K562 (cell line): ENCODE measurements at regions not wholly inside any gene's neighbourhood (a gene's known extent, or its start where the extent isn't known, plus 50 kb on each side); places are given as distances from the start of the nearest gene placed in this dataset.

Experiments used
- ATAC-seq: fragments of 200-7000 bp; cut with Tn5 transposase; 3 replicates; pipeline ENCODE4 v1.9.1; 2020; ENCODE audit warnings: moderate library complexity
- BruUV-seq: library from RNA; stranded (reverse); fragments of 400-500 nt; replicated peaks from 2 replicates; lab custom pipeline; 2021; lab: Mats Ljungman, UMichigan
- CTCF ChIA-PET: fragments of 300-600 bp; formaldehyde crosslinking; extraction: SDS; loops from one replicate; lab custom pipeline; 2021; ENCODE audit warnings: low intra/inter-chr PET ratio; lab: Yijun Ruan, JAX
- POLR2A ChIA-PET: fragments of 300-600, 350-650 bp; sonication (Branson Sonifier 250); formaldehyde crosslinking; extraction: SDS; loops from one replicate; lab custom pipeline; 2021; ENCODE audit warnings: antibody characterized with exemption, inconsistent platforms; lab: Yijun Ruan, JAX
- DNase-seq, 4 experiments: peaks; one replicate each; pipeline versions ENCODE4 v3.0.0 to v3.0.0-alpha.2; 2011 to 2018; ENCODE audit warnings: low spot score in 3 of 4, mixed read lengths in 3 of 4; ENCODE audit errors: extremely low read depth in 1 of 4
- FAIRE-seq: peaks from 2 replicates; lab custom pipeline; 2011; peaks lifted over from hg19 to GRCh38; lab: Jason Lieb, UNC
- H2AFZ ChIP-seq: 2 replicates; pipeline ENCODE4 v1.6.0; 2011; ENCODE audit warnings: low read depth, low read length, control low read depth, inconsistent platforms
- H3K27ac ChIP-seq: fragments of 200-600 bp; 3 replicates; pipeline ENCODE4 v1.8.0; 2011; ENCODE audit warnings: low read depth, mild to moderate bottlenecking, control low read depth, inconsistent platforms, low read length, moderate library complexity, mixed read lengths; ENCODE audit errors: extremely low read depth
- H3K27me3 ChIP-seq, 2 experiments: fragments of 300-600 bp in 1 of 2; 2 replicates in 1 of 2; 3 replicates in 1 of 2; pipeline versions ENCODE4 v1.6.0 to v1.8.0; 2011; ENCODE audit warnings: inconsistent platforms in 2 of 2, low read length in 2 of 2, mild to moderate bottlenecking in 1 of 2, mixed read lengths in 1 of 2, moderate library complexity in 1 of 2; ENCODE audit not compliant: control insufficient read depth in 2 of 2, insufficient read depth in 2 of 2
- H3K36me3 ChIP-seq: fragments of 300-600 bp; 3 replicates; pipeline ENCODE4 v1.8.0; 2011; ENCODE audit warnings: mild to moderate bottlenecking, low read length, inconsistent platforms; ENCODE audit not compliant: control insufficient read depth, insufficient read depth
- H3K4me1 ChIP-seq, 2 experiments: fragments of 200-600 bp in 1 of 2; replicated peaks in 1 of 2; 2 replicates in 1 of 2; 3 replicates in 1 of 2; pipeline versions ENCODE4 v1.5.1 to v1.8.0; 2011; ENCODE audit warnings: inconsistent platforms in 2 of 2, low read length in 2 of 2, mild to moderate bottlenecking in 1 of 2, mixed read lengths in 1 of 2, moderate library complexity in 1 of 2; ENCODE audit not compliant: control insufficient read depth in 2 of 2, insufficient read depth in 2 of 2
- H3K4me2 ChIP-seq: 2 replicates; pipeline ENCODE4 v1.6.1; 2011; ENCODE audit warnings: low read length, control low read depth, inconsistent platforms, mixed read lengths; ENCODE audit not compliant: insufficient read depth
- H3K4me3 ChIP-seq: fragments of 200-600 bp; sonication (generic), shearing (Covaris generic); 2 replicates; pipeline ENCODE4 v1.5.1; 2016; ENCODE audit warnings: control low read depth, inconsistent platforms
- H3K79me2 ChIP-seq: fragments of 200-600 bp; 3 replicates; pipeline ENCODE4 v1.8.0; 2011; ENCODE audit warnings: low read length, inconsistent platforms; ENCODE audit not compliant: control insufficient read depth, insufficient read depth
- H3K9ac ChIP-seq, 2 experiments: 2 replicates each; pipeline versions ENCODE4 v1.6.0 to v1.6.1; 2011; ENCODE audit warnings: low read depth in 2 of 2, low read length in 2 of 2, control low read depth in 1 of 2, inconsistent platforms in 1 of 2, mild to moderate bottlenecking in 1 of 2, mixed read lengths in 1 of 2; ENCODE audit not compliant: insufficient read depth in 1 of 2
- H3K9me1 ChIP-seq: one replicate; pipeline ENCODE4 v1.6.0; 2011; ENCODE audit warnings: inconsistent platforms, mild to moderate bottlenecking, low read length, moderate library complexity; ENCODE audit not compliant: control insufficient read depth, insufficient read depth
- H3K9me3 ChIP-seq: replicated peaks from 2 replicates; pipeline ENCODE4 v1.5.1; 2011; ENCODE audit warnings: low read depth, low read length, inconsistent platforms; ENCODE audit not compliant: control insufficient read depth, insufficient read depth
- H4K20me1 ChIP-seq: replicated peaks from 2 replicates; pipeline ENCODE4 v1.6.1; 2011; ENCODE audit warnings: low read length, inconsistent platforms, mixed read lengths; ENCODE audit not compliant: control insufficient read depth, insufficient read depth
- ARID2 ChIP-seq: fragments of 450-650 bp; IDR thresholded peaks from 2 replicates; pipeline ENCODE4 v1.6.1; 2017; ENCODE audit warnings: antibody characterized with exemption, mild to moderate bottlenecking
- ARNT ChIP-seq, 2 experiments: fragments of 450-650 bp; IDR thresholded peaks; 2 replicates each; pipeline ENCODE4 v1.6.1; 2016; ENCODE audit warnings: mild to moderate bottlenecking in 1 of 2
- HNRNPK ChIP-seq: fragments of 200-400 bp; formaldehyde crosslinking; IDR thresholded peaks from one replicate; pipeline ENCODE4 v1.6.1; 2018; ENCODE audit warnings: mild to moderate bottlenecking, low read depth, low read length; ENCODE audit not compliant: poor library complexity, severe bottlenecking
- NR1H2 ChIP-seq: sonication (generic); formaldehyde crosslinking; IDR thresholded peaks from 2 replicates; pipeline ENCODE4 v1.4.0; 2020; ENCODE audit warnings: mild to moderate bottlenecking, missing genetic modification reagents
- SMAD4 ChIP-seq: fragments of 250-450 bp; sonication (Bioruptor Pico); conservative IDR thresholded peaks from 2 replicates; pipeline ENCODE4 v1.8.0; 2021; ENCODE audit warnings: inconsistent platforms, mild to moderate bottlenecking, moderate library complexity
- WGBS: fragments of 100-300 bp; shearing (Covaris generic); methylation state at CpG from one replicate; pipeline ENCODE4 v1.1.6; 2016; ENCODE audit warnings: low coverage, mixed read lengths; ENCODE audit not compliant: insufficient coverage; ENCODE audit errors: missing lambda C conversion rate; 5-methylcytosine and 5-hydroxymethylcytosine counted together
- in situ Hi-C: fragments of 300-500 bp; cut with MboI; formaldehyde crosslinking; loops from 4 replicates; pipeline ENCODE4 v1.15.0; 2018; ENCODE audit warnings: inconsistent platforms, mixed read lengths
- intact Hi-C: fragments of 100-400 bp; cut with micrococcal nuclease; formaldehyde crosslinking; loops from 2 replicates; pipeline ENCODE4 v1.14.2; 2022
- TF ChIP-seq, protein P1 (sequence below), 2 experiments: fragments of 450-650 bp in 1 of 2; sonication (generic) in 1 of 2; formaldehyde crosslinking in 1 of 2; IDR thresholded peaks in 1 of 2; conservative IDR thresholded peaks in 1 of 2; 2 replicates each; pipeline versions ENCODE4 v1.6.1 to v1.8.1; 2016 to 2023; ENCODE audit warnings: mild to moderate bottlenecking in 2 of 2, moderate library complexity in 2 of 2, inconsistent platforms in 1 of 2, missing genetic modification reagents in 1 of 2

GRCh38 chr18:30134020-30134419 is 908.5 kb downstream of the DSC3 start:
- intact Hi-C loops (no loop called here), in situ Hi-C loops (no loop called here)
- ATAC-seq = no peak
- H3K4me1 ChIP-seq = no peaks in the 10 kb centered on the region
- WGBS = 7% methylated on average over 2 of the region's 2 CpGs
- FAIRE-seq = no peak
- H2AFZ ChIP-seq = no peak overlapping the region
- DNase-seq = no peak
- TF ChIP-seq ARID2 (no peak), SMAD4 (CRISPR knock-in tag) (no peak), ARNT (IDR thresholded peaks at IDR 0.05) (no peak), HNRNPK (peak; percentile 55)
- BruUV-seq = no TSS peak
- H4K20me1 ChIP-seq = no peaks in the 10 kb centered on the region
- H3K9ac ChIP-seq = no peak overlapping the region
- H3K9me1 ChIP-seq = no peaks in the 10 kb centered on the region
- no peaks in the 10 kb centered on the region for H3K27me3 ChIP-seq
- no peaks in the 10 kb centered on the region for H3K9me3 ChIP-seq
- CTCF ChIA-PET = no interaction called here
- no peak overlapping the region for H3K4me3 ChIP-seq
- POLR2A ChIA-PET = no interaction called here
- H3K4me2 ChIP-seq = no peak overlapping the region
- H3K79me2 ChIP-seq = no peaks in the 10 kb centered on the region
- H3K27ac ChIP-seq = no peak overlapping the region
- no peaks in the 10 kb centered on the region for H3K36me3 ChIP-seq

DNA sequence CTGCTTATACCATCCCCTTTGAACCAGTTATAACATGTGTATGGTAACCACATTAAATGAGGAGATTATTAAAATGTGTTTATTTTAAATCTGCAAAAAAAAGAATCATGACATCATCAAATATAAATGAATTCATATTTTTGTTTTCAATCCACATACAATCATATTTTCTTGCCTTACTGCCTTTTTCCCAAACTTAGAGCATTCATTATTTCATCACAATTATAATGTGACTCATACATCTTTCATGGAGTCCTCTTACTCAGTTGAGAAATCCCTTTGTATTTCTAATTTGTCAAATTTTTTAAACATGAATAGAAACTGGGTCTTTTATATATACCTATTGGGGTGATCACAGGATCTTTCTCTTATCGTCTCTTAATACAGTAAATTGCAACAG is 909.6 kb downstream of the DSC3 start:
- H3K9ac ChIP-seq = no peak overlapping the region
- no peaks in the 10 kb centered on the region for H3K9me1 ChIP-seq
- intact Hi-C loops = no loop called here
- H3K36me3 ChIP-seq = no peaks in the 10 kb centered on the region
- no peak overlapping the region for H2AFZ ChIP-seq
- ChIA-PET POLR2A (no interaction called here), CTCF (no interaction called here)
- no peak for DNase-seq
- no peaks in the 10 kb centered on the region for H4K20me1 ChIP-seq
- H3K79me2 ChIP-seq = no peaks in the 10 kb centered on the region
- ATAC-seq = no peak
- H3K9me3 ChIP-seq = no peaks in the 10 kb centered on the region
- no peak for TF ChIP-seq NR1H2 (CRISPR knock-in tag)
- TF ChIP-seq, protein P1, sequence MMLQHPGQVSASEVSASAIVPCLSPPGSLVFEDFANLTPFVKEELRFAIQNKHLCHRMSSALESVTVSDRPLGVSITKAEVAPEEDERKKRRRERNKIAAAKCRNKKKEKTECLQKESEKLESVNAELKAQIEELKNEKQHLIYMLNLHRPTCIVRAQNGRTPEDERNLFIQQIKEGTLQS (IDR thresholded peaks at IDR 0.05) = 0 out of 2 replicates have a peak, but pooled peaks have one; percentile 17
- TF ChIP-seq, protein P1 (CRISPR knock-in tag; conservative IDR thresholded peaks at IDR 0.05) = no peak
- TF ChIP-seq, all 486 proteins: peak for 1
- FAIRE-seq = no peak
- Histone ChIP-seq H3K4me2 (no peak overlapping the region), H3K4me1 (no peaks in the 10 kb centered on the region), H3K27ac (no peak overlapping the region), H3K4me3 (no peak overlapping the region), H3K27me3 (no peaks in the 10 kb centered on the region)
- in situ Hi-C loops = no loop called here
- BruUV-seq = no TSS peak
- 6% methylated on average over 1 of the region's 1 CpG for WGBS
